Stimulated activated naive CD8-positive, alpha-beta T cell treated with anti-CD3 and anti-CD28 coated beads, Interleukin-15, Interleukin-2, amounts not matched to agents 100 U/mL and 50 U/mL, for 24 hours (primary cell): ENCODE measurements at regions not wholly inside any gene's neighbourhood (a gene's known extent, or its start where the extent isn't known, plus 50 kb on each side); places are given as distances from the start of the nearest gene placed in this dataset.
"Not testable (repeated sequence)": the region's sequence is repeated elsewhere in the genome, so short reads cannot be mapped to it uniquely, and the experiment has no call there.

Source experiments
- ATAC-seq: fragments of 150-1000 bp; cut with Tn5 transposase; one replicate; pipeline ENCODE4 v1.10.0; 2021
- DNase-seq: peaks from one replicate; pipeline ENCODE4 v3.0.0; 2021

DNA sequence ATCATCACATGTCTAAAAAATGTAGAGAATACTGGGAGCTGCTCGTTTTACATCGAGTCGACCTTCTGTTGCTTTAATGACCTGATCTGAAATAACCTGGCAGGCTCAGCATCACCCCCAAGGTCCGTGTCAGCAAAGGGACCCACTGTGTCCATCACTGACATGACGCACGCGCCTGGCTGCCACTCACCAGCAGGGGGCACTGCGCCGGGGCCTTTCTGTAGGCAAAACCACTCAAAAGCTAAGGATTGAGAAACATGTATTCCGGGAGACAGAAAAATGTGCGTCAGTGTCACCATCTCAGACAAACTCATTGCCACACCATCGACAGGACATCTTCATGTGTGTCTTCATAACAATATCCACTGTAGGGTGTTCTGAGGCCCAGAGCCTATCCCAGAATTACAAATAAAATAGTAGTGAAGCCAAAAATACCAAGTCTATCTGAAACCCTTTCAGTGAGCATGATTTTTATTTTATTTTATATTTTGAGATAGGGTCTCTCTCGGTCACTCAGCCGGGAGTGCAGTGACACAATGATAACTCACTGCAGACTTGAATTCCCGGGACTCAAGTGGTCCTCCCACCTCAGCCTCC is 130.3 kb upstream of the LSM14A start:
- ATAC-seq: peak; percentile 68
- DNase-seq: peak; percentile 85

DNA sequence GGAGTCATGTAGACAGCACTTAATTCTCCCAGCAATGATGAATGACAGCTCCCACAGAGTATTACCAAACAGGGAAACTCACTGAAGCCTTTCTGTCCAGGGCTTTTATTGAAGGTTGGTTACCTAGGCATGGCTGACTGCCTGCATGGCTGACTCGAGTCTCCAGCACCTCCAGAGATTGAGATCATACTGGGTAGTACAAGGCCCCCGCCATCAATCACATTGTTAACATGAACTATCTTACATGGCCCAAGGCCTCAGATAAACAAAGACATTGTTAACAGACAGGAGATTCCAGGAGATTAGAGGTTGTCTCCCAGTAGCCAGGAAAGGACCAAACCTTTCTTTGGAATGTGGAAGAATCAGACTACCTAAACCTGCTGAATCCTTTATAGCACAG is 128.3 kb upstream of the LSM14A start:
- no peak for ATAC-seq
- DNase-seq: no peak

DNA sequence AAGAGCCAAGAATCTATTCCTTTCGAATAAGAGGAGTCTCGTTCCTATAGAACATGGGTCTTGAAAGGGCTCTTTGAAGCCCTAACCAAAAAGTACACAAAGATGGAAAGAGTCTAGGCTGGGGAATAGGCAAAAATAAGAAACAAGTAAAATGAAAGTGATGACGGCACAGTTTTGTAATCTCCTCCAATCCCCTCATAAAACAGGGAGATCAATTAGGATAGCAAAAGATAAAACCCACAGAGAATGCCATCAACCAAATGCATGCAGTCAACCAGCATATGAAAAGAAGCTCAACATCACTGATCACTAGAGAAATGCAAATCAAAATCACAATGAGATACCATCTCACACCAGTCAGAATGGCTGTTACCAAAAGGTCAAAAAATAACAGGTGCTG is 122.4 kb upstream of the LSM14A start:
- ATAC-seq (no peak), DNase-seq (no peak)

GRCh38 chr19:34050430-34050829 is 121.9 kb upstream of the LSM14A start:
- not testable (repeated sequence) for DNase-seq, ATAC-seq

DNA sequence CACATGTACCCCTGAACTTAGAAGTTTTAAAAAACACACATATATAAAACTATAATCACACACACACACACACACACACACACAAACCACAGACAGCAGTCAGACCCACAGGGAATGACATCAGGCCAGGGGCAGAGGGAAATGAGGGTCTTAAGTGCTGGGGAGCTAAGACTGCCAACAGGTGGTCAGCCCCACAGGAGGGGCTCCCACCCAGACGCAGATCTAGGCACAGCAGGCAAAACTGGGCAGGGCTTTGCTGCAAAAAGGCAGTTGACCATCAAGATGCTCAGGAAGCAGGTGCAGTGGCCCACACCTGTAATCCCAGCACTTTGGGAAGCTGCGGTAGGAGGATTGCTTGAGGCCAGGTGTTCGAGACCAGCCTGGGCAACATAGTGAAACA is 121.0 kb upstream of the LSM14A start:
- DNase-seq (no peak), ATAC-seq (no peak)

DNA sequence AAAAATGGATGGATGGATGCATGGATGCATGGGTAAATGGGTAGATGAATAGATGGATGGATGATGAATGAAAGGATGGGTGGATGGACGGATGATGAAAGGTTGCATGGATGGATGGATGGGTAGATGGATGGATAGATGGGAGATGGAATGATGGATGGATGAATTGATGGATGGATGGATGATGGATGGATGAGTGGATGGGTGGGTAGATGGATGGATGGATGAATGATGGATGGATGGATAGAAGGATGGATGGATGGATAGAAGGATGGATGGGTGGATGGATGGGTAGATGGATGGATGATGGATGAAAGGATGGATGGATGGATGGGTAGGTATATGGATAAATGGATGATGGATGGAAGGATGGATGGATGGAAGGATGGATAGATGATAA is 115.1 kb upstream of the LSM14A start:
- ATAC-seq: no peak
- DNase-seq: no peak

GRCh38 chr19:34066007-34066643 is 106.2 kb upstream of the LSM14A start:
- ATAC-seq (no peak), DNase-seq (no peak)

GRCh38 chr19:34067861-34068271 is 104.4 kb upstream of the LSM14A start:
- ATAC-seq: no peak
- DNase-seq: no peak

DNA sequence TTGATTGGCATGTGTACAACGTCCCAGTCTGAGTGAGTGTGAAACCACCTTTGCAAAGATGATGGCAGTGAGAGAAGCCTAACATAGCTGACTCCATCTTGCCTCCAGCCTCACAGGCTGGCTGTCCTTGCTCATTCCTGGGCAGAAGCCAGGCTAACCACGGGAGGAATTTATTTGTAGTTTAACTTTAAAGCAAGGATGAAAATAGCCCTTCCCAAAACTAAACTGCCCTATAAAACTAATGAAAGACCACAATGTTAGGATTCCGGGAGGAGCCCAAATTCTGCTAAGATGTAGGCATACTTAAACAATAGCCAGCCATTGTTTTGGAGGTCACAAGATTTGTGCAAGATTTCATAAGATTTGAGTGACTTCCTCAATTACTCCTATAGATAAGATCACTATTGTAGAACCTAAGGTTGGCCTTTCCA is 96.6 kb upstream of the LSM14A start:
- DNase-seq: no peak

GRCh38 chr19:34082289-34083077 is 89.8 kb upstream of the LSM14A start:
- DNase-seq: no peak
- no peak for ATAC-seq

More for the DNA sequence above, 96.6 kb upstream of the LSM14A start:
- ATAC-seq: no peak

GRCh38 chr19:34084396-34085145 is 87.7 kb upstream of the LSM14A start:
- no peak for ATAC-seq
- DNase-seq: no peak

DNA sequence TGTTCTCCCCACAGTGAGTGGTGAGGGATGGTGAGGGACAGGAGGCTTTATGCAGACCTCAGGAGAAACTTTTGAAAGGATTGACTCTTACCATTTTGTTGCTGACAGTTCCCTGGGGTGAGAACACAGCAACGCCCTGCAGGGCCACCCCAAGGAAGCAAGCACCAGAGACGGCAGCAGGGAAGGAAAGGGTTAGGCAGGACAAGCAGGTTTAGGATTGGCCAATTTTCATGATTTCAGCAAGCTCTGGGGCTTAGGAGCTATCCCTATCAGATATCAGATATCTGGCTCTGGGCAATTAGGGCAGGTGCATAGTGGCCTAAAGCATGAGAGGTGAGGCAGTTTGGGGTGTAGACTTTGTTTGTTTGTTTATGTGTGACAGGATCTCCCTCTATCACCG is 87.0 kb upstream of the LSM14A start:
- no peak for ATAC-seq

DNA sequence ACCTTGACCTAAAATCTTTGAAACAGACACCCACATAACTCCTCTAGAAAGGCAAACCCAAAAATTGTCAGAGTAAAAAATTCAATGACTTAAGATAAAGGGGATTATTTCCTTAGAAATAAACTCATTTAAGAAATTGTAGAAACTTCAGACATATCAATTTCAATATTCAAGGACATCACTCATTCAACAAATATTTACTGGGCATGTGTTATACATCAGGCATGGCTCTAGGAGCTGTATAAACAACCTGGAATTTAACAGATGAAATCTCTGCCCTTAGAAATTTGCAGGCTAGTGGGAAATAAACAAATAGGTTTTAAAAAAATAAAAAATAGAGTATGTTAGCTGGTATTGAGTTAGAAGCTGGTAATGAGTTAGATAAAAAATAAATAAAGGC is 84.0 kb upstream of the LSM14A start:
- no peak for DNase-seq
- no peak for ATAC-seq

More for the DNA sequence above, 87.0 kb upstream of the LSM14A start:
- DNase-seq: no peak

DNA sequence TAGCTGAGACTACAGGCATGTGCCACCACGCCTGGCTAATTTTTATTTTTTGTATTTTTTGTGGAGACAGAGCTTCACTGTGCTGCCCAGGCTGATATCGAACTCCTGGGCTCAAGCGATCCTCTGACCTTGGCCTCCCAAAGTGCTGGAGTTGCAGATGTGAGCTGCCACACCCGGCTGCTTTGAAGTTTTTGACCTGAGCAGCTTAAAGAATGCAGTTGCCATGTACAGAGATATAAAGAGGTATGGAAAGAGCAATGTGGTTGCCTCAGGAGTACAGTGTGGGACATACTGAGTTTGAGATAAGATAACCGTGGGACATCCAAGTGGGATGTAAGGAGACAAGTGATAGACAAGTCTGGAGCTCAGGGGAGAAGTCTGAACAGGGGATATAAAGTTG is 82.7 kb upstream of the LSM14A start:
- ATAC-seq: no peak
- no peak for DNase-seq

- ATAC-seq (no peak), DNase-seq (no peak)
Measured at GRCh38 chr19:34094960-34095359, 77.3 kb upstream of the LSM14A start.

DNA sequence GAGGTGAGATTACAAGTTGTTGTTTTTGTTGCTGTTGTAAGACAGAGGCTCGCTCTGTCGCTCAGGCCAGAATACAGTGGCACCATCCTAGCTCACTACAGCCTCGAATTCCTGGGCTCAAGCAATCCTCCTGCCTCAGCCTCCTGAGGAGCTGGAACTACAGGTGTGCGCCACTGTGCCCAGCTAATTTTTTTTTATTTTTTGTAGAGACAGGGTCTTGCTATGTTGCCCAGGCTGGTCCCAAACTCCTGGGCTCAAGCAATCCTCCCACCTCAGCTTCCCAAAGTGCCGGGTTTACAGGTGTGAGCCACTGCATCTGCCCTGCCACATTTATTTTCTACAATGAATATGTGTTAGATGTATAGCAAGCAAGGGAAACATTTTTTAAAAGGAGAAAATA is 76.9 kb upstream of the LSM14A start:
- not testable (repeated sequence) for DNase-seq, ATAC-seq

DNA sequence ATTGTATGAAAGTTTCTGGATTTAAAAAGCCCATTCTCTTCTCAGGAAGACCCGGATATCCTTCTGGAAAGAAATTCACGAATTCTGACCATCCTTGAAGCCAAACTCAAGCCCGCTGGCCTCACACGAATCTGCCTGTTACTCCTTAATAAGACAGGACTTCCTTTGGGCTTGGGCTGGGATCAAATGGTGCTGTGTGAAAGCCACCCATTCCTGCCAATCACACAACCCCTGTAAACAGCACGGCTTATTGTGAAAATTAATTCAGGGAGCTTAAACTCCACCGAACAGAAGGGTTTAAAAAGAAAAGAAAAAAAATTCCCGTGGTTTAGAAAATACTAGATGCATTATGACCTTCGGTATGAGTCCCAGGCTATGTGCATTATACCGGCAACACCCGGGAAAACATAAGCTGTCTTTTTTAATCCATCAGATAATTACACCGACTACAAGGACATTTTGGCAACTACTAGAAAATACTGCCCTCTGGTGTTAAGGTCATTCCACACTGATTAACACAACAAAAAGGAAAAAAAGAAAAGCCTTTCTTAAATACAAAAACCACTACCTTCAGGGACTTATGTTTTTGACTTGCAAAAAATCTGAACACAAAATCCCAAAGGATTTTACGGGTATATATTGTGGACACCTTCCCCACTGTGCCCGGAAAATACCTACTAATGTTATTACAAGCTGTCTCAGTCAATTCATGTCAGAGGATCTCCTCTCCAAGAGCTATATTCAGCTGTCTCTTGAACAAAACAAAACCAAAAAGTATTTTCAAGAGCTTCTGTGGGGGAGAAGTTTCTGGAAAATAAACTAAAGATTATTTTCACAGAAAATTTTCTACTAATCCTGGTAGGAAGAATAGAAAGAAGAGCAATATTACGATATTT is 76.0 kb upstream of the LSM14A start:
- no peak for DNase-seq

GRCh38 chr19:34104096-34104495 is 68.2 kb upstream of the LSM14A start:
- no peak for DNase-seq
- no peak for ATAC-seq

More for the DNA sequence above, 76.0 kb upstream of the LSM14A start:
- ATAC-seq: no peak

DNA sequence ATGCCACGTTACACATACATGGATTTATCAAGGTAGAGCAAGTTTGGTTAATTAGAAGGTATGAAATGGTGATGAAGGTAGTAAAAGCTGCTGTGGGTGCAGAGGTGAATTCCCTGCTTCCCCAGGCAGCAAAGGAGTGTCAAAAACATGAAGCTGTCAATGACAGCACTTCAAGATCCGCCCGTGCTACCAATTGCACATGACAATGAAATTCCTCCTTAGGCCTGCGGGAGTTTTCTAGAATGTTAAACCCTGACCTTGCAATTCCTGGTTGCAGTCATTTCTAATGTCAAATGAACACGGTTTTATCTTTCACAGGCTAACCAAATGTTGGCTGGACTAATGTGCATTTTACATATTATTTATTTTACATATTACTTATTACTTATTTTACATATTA is 67.7 kb upstream of the LSM14A start:
- no peak for DNase-seq
- no peak for ATAC-seq

GRCh38 chr19:34109596-34109995 is 62.7 kb upstream of the LSM14A start:
- no peak for ATAC-seq
- no peak for DNase-seq
